H1 (cell line): ENCODE measurements at regions not wholly inside any gene's neighbourhood (a gene's known extent, or its start where the extent isn't known, plus 50 kb on each side); places are given as distances from the start of the nearest gene placed in this dataset.

ENCODE experiments used
- CBX5 ChIP-seq: fragments of 300-800, 300-1000 bp; sonication (generic); IDR thresholded peaks from 2 replicates; pipeline ENCODE4 v1.7.1; 2016; ENCODE audit warnings: antibody characterized with exemption, low read length, low read depth
- CBX8 ChIP-seq: fragments of 300-800, 300-1000 bp; sonication (generic); IDR thresholded peaks from 2 replicates; pipeline ENCODE4 v1.7.1; 2016; ENCODE audit warnings: low read depth, low read length, borderline replicate concordance
- CTCF ChIP-seq, 3 experiments: IDR thresholded peaks; 1 replicate in 2 of 3; 2 replicates in 1 of 3; pipeline versions ENCODE4 v1.5.1 to v1.6.1; 2011; ENCODE audit warnings: low read length in 3 of 3, mild to moderate bottlenecking in 3 of 3, inconsistent platforms in 2 of 3, low read depth in 1 of 3, moderate library complexity in 1 of 3; ENCODE audit not compliant: insufficient read depth in 1 of 3; ENCODE audit errors: control extremely low read depth in 1 of 3
- FOSL1 ChIP-seq: IDR thresholded peaks from 2 replicates; pipeline ENCODE4 v1.6.1; 2011; ENCODE audit warnings: mild to moderate bottlenecking, low read depth, low read length, moderate library complexity; ENCODE audit not compliant: insufficient read depth
- JUN ChIP-seq: IDR thresholded peaks from 2 replicates; pipeline ENCODE4 v1.6.1; 2011; ENCODE audit warnings: low read depth, mild to moderate bottlenecking, improper control_type of control experiment, low read length
- KDM4A ChIP-seq: IDR thresholded peaks from one replicate; pipeline ENCODE4 v1.7.1; 2012; ENCODE audit warnings: low read depth, mild to moderate bottlenecking, moderate library complexity, low read length, inconsistent platforms; ENCODE audit not compliant: severe bottlenecking
- POU5F1 ChIP-seq: IDR thresholded peaks from 2 replicates; pipeline ENCODE4 v1.6.1; 2011; ENCODE audit warnings: low read depth, mild to moderate bottlenecking, low read length, moderate library complexity
- SIRT6 ChIP-seq: IDR thresholded peaks from one replicate; pipeline ENCODE4 v1.7.1; 2012; ENCODE audit warnings: low read length, inconsistent platforms
- SIX5 ChIP-seq: IDR thresholded peaks from 2 replicates; pipeline ENCODE4 v1.6.1; 2011; ENCODE audit warnings: mild to moderate bottlenecking, low read depth, low read length
- SP1 ChIP-seq: IDR thresholded peaks from 2 replicates; pipeline ENCODE4 v1.6.1; 2011; ENCODE audit warnings: low read depth, low read length
- TF ChIP-seq, protein P1 (sequence below): IDR thresholded peaks from 2 replicates; pipeline ENCODE4 v1.6.1; 2012; ENCODE audit warnings: inconsistent platforms

- no peak for TF ChIP-seq POU5F1
- TF ChIP-seq CTCF (IDR thresholded peaks at IDR 0.05; ENCODE audit: control extremely low read depth in 1 of 3, insufficient read depth in 1 of 3, low read depth in 1 of 3, low read length in 3 of 3): no peak
- no peak for TF ChIP-seq CBX8
- TF ChIP-seq, protein P1, sequence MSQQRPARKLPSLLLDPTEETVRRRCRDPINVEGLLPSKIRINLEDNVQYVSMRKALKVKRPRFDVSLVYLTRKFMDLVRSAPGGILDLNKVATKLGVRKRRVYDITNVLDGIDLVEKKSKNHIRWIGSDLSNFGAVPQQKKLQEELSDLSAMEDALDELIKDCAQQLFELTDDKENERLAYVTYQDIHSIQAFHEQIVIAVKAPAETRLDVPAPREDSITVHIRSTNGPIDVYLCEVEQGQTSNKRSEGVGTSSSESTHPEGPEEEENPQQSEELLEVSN: peak; percentile 62; the same call in 1 of the 2 replicates
- TF ChIP-seq SIX5: no peak
- no peak for TF ChIP-seq FOSL1
- TF ChIP-seq KDM4A: peak; percentile 43
- no peak for TF ChIP-seq JUN
- no peak for TF ChIP-seq SIRT6
- TF ChIP-seq SP1: no peak
- no peak for TF ChIP-seq CBX5
- TF ChIP-seq, all 59 proteins: peak for 8
These were observed 157.9 kb upstream of the NBPF11 start (continued) for GRCh38 chr1:148309940-148310500.
